ENCODE measurements at regions not wholly inside any gene's neighbourhood (a gene's known extent, or its start where the extent isn't known, plus 50 kb on each side); places are given as distances from the start of the nearest gene placed in this dataset.

DNA sequence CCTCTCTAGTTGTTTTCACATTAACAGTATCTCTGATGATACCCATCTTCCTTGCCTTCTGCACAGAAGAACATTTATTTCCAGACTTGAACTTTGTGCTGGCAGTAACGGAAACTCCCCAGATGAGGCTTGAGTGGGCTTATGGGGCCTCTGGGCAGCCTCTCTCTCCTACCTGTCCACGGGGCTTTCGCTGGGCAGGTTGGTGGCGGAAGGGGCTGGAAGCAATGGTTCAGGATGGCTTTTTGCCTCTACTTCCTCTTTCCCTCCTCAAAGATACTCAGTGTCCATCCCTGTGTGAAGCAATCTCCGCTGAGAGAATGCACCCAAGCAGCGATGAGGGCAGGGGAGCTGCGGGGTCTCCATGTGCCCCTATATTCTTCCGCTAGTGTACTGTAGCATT lies 348.2 kb downstream of the HLX start:
- Mint-ChIP-seq H3K27ac (ENCODE audit: unreplicated experiment) (no peak overlapping the region), H3K4me3 (ENCODE audit: unreplicated experiment) (no peak overlapping the region), H3K4me1 (ENCODE audit: unreplicated experiment) (no peaks in the 10 kb centered on the region), H3K27me3 (ENCODE audit: unreplicated experiment) (peaks cover 1% of the 10 kb centered on the region), H3K36me3 (ENCODE audit: low read depth, unreplicated experiment) (no peaks in the 10 kb centered on the region), H3K9me3 (ENCODE audit: unreplicated experiment) (no peaks in the 10 kb centered on the region)
- DNase-seq (ENCODE audit: low spot score) = no peak
- TF ChIP-seq, protein P1, sequence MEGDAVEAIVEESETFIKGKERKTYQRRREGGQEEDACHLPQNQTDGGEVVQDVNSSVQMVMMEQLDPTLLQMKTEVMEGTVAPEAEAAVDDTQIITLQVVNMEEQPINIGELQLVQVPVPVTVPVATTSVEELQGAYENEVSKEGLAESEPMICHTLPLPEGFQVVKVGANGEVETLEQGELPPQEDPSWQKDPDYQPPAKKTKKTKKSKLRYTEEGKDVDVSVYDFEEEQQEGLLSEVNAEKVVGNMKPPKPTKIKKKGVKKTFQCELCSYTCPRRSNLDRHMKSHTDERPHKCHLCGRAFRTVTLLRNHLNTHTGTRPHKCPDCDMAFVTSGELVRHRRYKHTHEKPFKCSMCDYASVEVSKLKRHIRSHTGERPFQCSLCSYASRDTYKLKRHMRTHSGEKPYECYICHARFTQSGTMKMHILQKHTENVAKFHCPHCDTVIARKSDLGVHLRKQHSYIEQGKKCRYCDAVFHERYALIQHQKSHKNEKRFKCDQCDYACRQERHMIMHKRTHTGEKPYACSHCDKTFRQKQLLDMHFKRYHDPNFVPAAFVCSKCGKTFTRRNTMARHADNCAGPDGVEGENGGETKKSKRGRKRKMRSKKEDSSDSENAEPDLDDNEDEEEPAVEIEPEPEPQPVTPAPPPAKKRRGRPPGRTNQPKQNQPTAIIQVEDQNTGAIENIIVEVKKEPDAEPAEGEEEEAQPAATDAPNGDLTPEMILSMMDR (IDR thresholded peaks at IDR 0.05; ENCODE audit: unreplicated experiment) = no peak

DNA sequence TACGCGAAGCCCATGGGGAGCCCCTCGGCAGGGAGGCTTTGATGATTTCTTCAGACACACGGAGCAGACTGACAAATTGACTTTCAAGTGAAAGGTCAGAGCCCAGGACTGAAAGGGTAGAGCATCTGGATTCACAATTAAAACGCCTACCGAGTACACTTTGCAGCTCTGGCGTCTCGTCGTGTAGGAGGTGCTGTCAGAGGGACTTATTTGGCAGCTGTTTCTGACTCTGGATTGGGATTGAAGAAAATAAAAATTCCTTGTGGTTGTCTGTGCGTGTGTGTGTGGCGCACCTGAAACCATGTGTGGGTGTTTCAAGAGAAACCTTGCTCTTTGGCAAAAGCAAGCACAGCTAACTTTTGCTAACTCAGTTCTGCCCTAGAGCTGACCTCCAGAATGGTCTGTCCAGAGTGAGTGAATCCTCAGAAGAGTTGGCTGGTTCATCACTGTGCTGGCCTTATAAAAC lies 348.7 kb downstream of the HLX start:
- H3K27me3 Mint-ChIP-seq (ENCODE audit: unreplicated experiment) = peaks cover 1% of the 10 kb centered on the region
- no peak overlapping the region for H3K27ac Mint-ChIP-seq (ENCODE audit: unreplicated experiment)
- TF ChIP-seq, protein P1 (IDR thresholded peaks at IDR 0.05; ENCODE audit: unreplicated experiment) = no peak
- no peaks in the 10 kb centered on the region for H3K9me3 Mint-ChIP-seq (ENCODE audit: unreplicated experiment)
- H3K4me1 Mint-ChIP-seq (ENCODE audit: unreplicated experiment) = no peaks in the 10 kb centered on the region
- no peaks in the 10 kb centered on the region for H3K36me3 Mint-ChIP-seq (ENCODE audit: low read depth, unreplicated experiment)
- H3K4me3 Mint-ChIP-seq (ENCODE audit: unreplicated experiment) = no peak overlapping the region
- no peak for DNase-seq (ENCODE audit: low spot score)

DNA sequence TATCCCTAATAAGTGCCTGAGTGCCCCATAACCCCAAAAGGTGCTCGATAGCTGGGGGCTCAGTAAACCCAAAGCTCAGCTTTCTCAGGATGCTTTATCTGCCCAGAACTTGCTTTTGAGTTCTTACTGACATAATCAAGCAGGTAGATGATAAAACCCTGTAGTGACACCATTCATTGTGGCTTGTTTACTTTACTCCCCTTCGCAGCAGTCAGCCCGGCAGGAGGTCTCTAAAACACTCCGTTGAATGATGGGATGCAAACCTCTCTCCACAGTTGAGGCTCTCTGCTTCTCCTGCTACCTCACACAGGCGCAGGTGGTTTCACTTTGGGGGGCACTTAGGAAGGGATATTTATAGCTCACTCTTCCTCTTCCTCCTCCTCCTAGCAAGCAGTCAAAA lies 349.4 kb downstream of the HLX start:
- Mint-ChIP-seq H3K36me3 (ENCODE audit: low read depth, unreplicated experiment) (no peaks in the 10 kb centered on the region), H3K9me3 (ENCODE audit: unreplicated experiment) (no peaks in the 10 kb centered on the region), H3K4me1 (ENCODE audit: unreplicated experiment) (no peaks in the 10 kb centered on the region), H3K27me3 (ENCODE audit: unreplicated experiment) (peaks cover 1% of the 10 kb centered on the region), H3K27ac (ENCODE audit: unreplicated experiment) (no peak overlapping the region), H3K4me3 (ENCODE audit: unreplicated experiment) (no peak overlapping the region)
- TF ChIP-seq, protein P1 (IDR thresholded peaks at IDR 0.05; ENCODE audit: unreplicated experiment) = no peak
- DNase-seq (ENCODE audit: low spot score) = no peak

DNA sequence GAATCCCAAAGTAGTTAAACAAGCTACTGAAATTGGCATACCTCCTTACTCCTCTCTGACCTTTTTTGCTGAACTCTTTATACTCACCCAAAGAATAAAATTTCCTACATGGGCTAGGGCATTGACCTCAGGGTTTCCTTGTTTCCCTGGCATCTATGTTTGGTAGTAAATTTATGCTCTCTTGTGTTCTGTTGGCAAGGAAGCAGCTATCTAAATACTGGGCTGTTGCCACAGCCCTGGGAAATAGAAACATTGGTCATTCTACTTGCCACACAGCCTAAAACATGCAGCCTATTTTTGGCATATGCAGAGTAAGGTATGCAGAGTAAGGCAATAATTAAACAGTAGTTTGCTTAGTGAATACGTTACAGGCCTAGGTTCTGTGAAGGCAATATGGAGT lies 351.4 kb downstream of the HLX start:
- no peaks in the 10 kb centered on the region for H3K4me1 Mint-ChIP-seq (ENCODE audit: unreplicated experiment)
- H3K36me3 Mint-ChIP-seq (ENCODE audit: low read depth, unreplicated experiment) = no peaks in the 10 kb centered on the region
- H3K27me3 Mint-ChIP-seq (ENCODE audit: unreplicated experiment) = peaks cover 1% of the 10 kb centered on the region
- no peak for DNase-seq (ENCODE audit: low spot score)
- no peaks in the 10 kb centered on the region for H3K9me3 Mint-ChIP-seq (ENCODE audit: unreplicated experiment)
- TF ChIP-seq, protein P1 (IDR thresholded peaks at IDR 0.05; ENCODE audit: unreplicated experiment) = no peak
- no peak overlapping the region for H3K4me3 Mint-ChIP-seq (ENCODE audit: unreplicated experiment)
- no peak overlapping the region for H3K27ac Mint-ChIP-seq (ENCODE audit: unreplicated experiment)

DNA sequence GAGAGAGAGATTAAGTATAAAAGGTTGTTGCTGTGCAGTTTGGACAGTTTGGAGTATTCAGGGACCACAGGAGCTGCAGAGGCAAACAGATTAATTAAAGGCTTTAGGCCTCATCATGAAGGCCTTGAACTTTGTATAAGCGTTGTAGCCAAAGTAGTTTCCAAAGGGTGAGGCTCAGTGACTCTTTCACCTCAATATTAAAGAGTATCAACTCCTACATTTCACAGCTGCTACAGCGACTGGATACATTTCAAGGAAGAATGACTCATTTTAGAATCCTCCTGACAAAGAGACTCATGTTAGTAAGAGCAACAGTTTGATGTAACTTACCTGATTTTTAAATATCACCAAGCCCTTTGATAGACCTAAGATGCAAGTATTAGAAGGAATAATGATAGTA lies 355.5 kb downstream of the HLX start:
- H3K4me3 Mint-ChIP-seq (ENCODE audit: unreplicated experiment) = no peak overlapping the region
- TF ChIP-seq, protein P1 (IDR thresholded peaks at IDR 0.05; ENCODE audit: unreplicated experiment) = no peak
- no peaks in the 10 kb centered on the region for H3K27me3 Mint-ChIP-seq (ENCODE audit: unreplicated experiment)
- no peaks in the 10 kb centered on the region for H3K36me3 Mint-ChIP-seq (ENCODE audit: low read depth, unreplicated experiment)
- H3K9me3 Mint-ChIP-seq (ENCODE audit: unreplicated experiment) = no peaks in the 10 kb centered on the region
- no peaks in the 10 kb centered on the region for H3K4me1 Mint-ChIP-seq (ENCODE audit: unreplicated experiment)
- DNase-seq (ENCODE audit: low spot score) = no peak
- H3K27ac Mint-ChIP-seq (ENCODE audit: unreplicated experiment) = no peak overlapping the region

Measured in endothelial cell (in vitro differentiated cells).